B cell (primary cell): ENCODE measurements at regions not wholly inside any gene's neighbourhood (a gene's known extent, or its start where the extent isn't known, plus 50 kb on each side); places are given as distances from the start of the nearest gene placed in this dataset.

ENCODE experiments used
- ATAC-seq: fragments of 200-7000 bp; cut with Tn5 transposase; one replicate; pipeline ENCODE4 v1.10.0; 2021; ENCODE audit warnings: low read depth, mild to moderate bottlenecking, moderate number of reproducible peaks, moderate library complexity
- CTCF ChIA-PET: fragments of 350-600 bp; sonication (Branson Sonifier 250); formaldehyde crosslinking; loops from one replicate; lab custom pipeline; 2021; ENCODE audit warnings: antibody characterized with exemption, inconsistent platforms; lab: Charles Lee
- POLR2A ChIA-PET: fragments of 350-600 bp; sonication (Branson Sonifier 250); formaldehyde crosslinking; loops from one replicate; lab custom pipeline; 2021; ENCODE audit warnings: antibody characterized with exemption; lab: Charles Lee
- DNase-seq: peaks from one replicate; pipeline ENCODE4 v3.0.0; 2013
- H2AFZ ChIP-seq: 2 replicates; pipeline ENCODE4 v1.6.1; 2012; ENCODE audit warnings: mild to moderate bottlenecking, low read depth, low read length; ENCODE audit not compliant: insufficient read depth, poor library complexity, severe bottlenecking
- H3K27ac ChIP-seq, 2 donors: 1 replicate in 1 of 2; 2 replicates in 1 of 2; pipeline ENCODE4 v1.5.1; 2012 to 2013; ENCODE audit warnings: low read length in 2 of 2, mild to moderate bottlenecking in 2 of 2, moderate library complexity in 1 of 2
- H3K27me3 ChIP-seq, 4 experiments: fragments of 200-600 bp in 1 of 4; sonication (generic) in 1 of 4; replicated peaks in 1 of 4; 1 replicate in 2 of 4; 2 replicates in 2 of 4; pipeline versions ENCODE4 v1.6.1 to v1.7.0; 2013 to 2016; ENCODE audit warnings: low read length in 3 of 4, mild to moderate bottlenecking in 2 of 4, mixed read lengths in 1 of 4, moderate library complexity in 1 of 4; ENCODE audit not compliant: insufficient read depth in 4 of 4, control insufficient read depth in 3 of 4; ENCODE audit errors: control extremely low read depth in 1 of 4
- H3K36me3 ChIP-seq, 2 experiments: replicated peaks in 1 of 2; 1 replicate in 1 of 2; 2 replicates in 1 of 2; pipeline versions ENCODE4 v1.6.1 to v1.7.1; 2013; ENCODE audit warnings: low read length in 1 of 2; ENCODE audit not compliant: insufficient read depth in 2 of 2, control insufficient read depth in 1 of 2; ENCODE audit errors: control extremely low read depth in 1 of 2, extremely low read depth in 1 of 2
- H3K4me1 ChIP-seq, 2 donors: fragments of 200-600 bp in 1 of 2; sonication (generic) in 1 of 2; 1 replicate in 1 of 2; 2 replicates in 1 of 2; pipeline versions ENCODE4 v1.5.1 to v1.6.1; 2013 to 2017; ENCODE audit warnings: low read length in 2 of 2; ENCODE audit not compliant: control insufficient read depth in 2 of 2, insufficient read depth in 2 of 2
- H3K4me2 ChIP-seq: replicated peaks from 2 replicates; pipeline ENCODE3; 2012; ENCODE audit warnings: mild to moderate bottlenecking, low read depth, low read length; ENCODE audit not compliant: poor library complexity, severe bottlenecking
- H3K4me3 ChIP-seq, 5 experiments: fragments of 200-600 bp in 1 of 5; sonication (generic) in 1 of 5; 1 replicate in 3 of 5; 2 replicates in 2 of 5; pipeline versions ENCODE4 v1.5.1 to v1.7.0; 2011 to 2016; ENCODE audit warnings: low read length in 4 of 5, mild to moderate bottlenecking in 4 of 5, low read depth in 2 of 5, control low read depth in 1 of 5, moderate library complexity in 1 of 5; ENCODE audit not compliant: insufficient read depth in 1 of 5; ENCODE audit errors: control extremely low read depth in 1 of 5, extremely low read depth in 1 of 5
- H3K79me2 ChIP-seq: fragments of 200-600 bp; sonication (generic); one replicate; pipeline ENCODE4 v1.6.0; 2016; ENCODE audit warnings: low read length; ENCODE audit not compliant: control insufficient read depth, insufficient read depth
- H3K9ac ChIP-seq: fragments of 200-600 bp; sonication (generic); 2 replicates; pipeline ENCODE4 v1.6.1; 2017; ENCODE audit warnings: mild to moderate bottlenecking, low read length, moderate library complexity
- H3K9me3 ChIP-seq, 3 donors: one replicate each; pipeline versions ENCODE4 v1.6.1 to v1.7.1; 2013; ENCODE audit warnings: low read length in 2 of 3; ENCODE audit not compliant: control insufficient read depth in 2 of 3, insufficient read depth in 1 of 3; ENCODE audit errors: control extremely low read depth in 1 of 3
- H4K20me1 ChIP-seq: 2 replicates; pipeline ENCODE4 v1.6.0; 2012; ENCODE audit warnings: mild to moderate bottlenecking, low read length; ENCODE audit not compliant: insufficient read depth, control insufficient read depth, poor library complexity, severe bottlenecking
- H3K27ac Mint-ChIP-seq: one replicate; pipeline ENCODE4 v1.8.0; 2021; ENCODE audit warnings: mixed read lengths
- H3K27me3 Mint-ChIP-seq: one replicate; pipeline ENCODE4 v1.8.0; 2021; ENCODE audit warnings: mixed read lengths
- H3K4me1 Mint-ChIP-seq: one replicate; pipeline ENCODE4 v1.8.0; 2021; ENCODE audit warnings: mixed read lengths
- H3K4me3 Mint-ChIP-seq: one replicate; pipeline ENCODE4 v1.8.0; 2021; ENCODE audit warnings: mixed read lengths
- H3K9me3 Mint-ChIP-seq: one replicate; pipeline ENCODE4 v1.8.0; 2022; ENCODE audit warnings: mixed read lengths; ENCODE audit not compliant: insufficient read depth
- EZH2 ChIP-seq: IDR thresholded peaks from 2 replicates; pipeline ENCODE4 v1.6.1; 2012; ENCODE audit warnings: borderline replicate concordance, low read depth, mild to moderate bottlenecking, moderate library complexity, low read length; ENCODE audit not compliant: insufficient read depth, poor library complexity, severe bottlenecking
- WGBS: methylation state at CpG from one replicate; pipeline ENCODE4 v1.1.5; 2013; ENCODE audit warnings: missing lambda C conversion rate; ENCODE audit not compliant: insufficient coverage; 5-methylcytosine and 5-hydroxymethylcytosine counted together
- intact Hi-C: fragments of 100-400 bp; cut with micrococcal nuclease; formaldehyde crosslinking; loops from one replicate; pipeline ENCODE4 v1.10.0; 2022
- TF ChIP-seq, protein P1 (sequence below): fragments of 200-600 bp; IDR thresholded peaks from one replicate; pipeline ENCODE4 v1.8.0; 2022; ENCODE audit warnings: antibody characterized with exemption, mild to moderate bottlenecking

GRCh38 chr13:73741111-73741510 lies 393.1 kb downstream of the KLF12 start:
- ATAC-seq (no peak), DNase-seq (no peak)
- TF ChIP-seq, protein P1, sequence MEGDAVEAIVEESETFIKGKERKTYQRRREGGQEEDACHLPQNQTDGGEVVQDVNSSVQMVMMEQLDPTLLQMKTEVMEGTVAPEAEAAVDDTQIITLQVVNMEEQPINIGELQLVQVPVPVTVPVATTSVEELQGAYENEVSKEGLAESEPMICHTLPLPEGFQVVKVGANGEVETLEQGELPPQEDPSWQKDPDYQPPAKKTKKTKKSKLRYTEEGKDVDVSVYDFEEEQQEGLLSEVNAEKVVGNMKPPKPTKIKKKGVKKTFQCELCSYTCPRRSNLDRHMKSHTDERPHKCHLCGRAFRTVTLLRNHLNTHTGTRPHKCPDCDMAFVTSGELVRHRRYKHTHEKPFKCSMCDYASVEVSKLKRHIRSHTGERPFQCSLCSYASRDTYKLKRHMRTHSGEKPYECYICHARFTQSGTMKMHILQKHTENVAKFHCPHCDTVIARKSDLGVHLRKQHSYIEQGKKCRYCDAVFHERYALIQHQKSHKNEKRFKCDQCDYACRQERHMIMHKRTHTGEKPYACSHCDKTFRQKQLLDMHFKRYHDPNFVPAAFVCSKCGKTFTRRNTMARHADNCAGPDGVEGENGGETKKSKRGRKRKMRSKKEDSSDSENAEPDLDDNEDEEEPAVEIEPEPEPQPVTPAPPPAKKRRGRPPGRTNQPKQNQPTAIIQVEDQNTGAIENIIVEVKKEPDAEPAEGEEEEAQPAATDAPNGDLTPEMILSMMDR, result no peak
- no peak for TF ChIP-seq EZH2
- intact Hi-C loops, result no loop called here
- no peak overlapping the region for H3K27ac Mint-ChIP-seq
- no peaks in the 10 kb centered on the region for H4K20me1 ChIP-seq
- CTCF ChIA-PET, result no interaction called here
- WGBS, result 97% methylated on average over 5 of the region's 8 CpGs
- H3K27me3 Mint-ChIP-seq, result no peaks in the 10 kb centered on the region
- H3K79me2 ChIP-seq, result no peaks in the 10 kb centered on the region
- no peak overlapping the region for H3K4me2 ChIP-seq
- H3K36me3 ChIP-seq, result peaks cover 2 to 3% of the 10 kb centered on the region in 2 experiments
- no peaks in the 10 kb centered on the region for H3K4me1 ChIP-seq
- H3K27me3 ChIP-seq, result no peaks in the 10 kb centered on the region
- no peak overlapping the region for H3K4me3 Mint-ChIP-seq
- H3K9me3 Mint-ChIP-seq, result no peaks in the 10 kb centered on the region
- H2AFZ ChIP-seq, result no peak overlapping the region
- no peaks in the 10 kb centered on the region for H3K4me1 Mint-ChIP-seq
- H3K4me3 ChIP-seq, result no peak overlapping the region
- no peak overlapping the region for H3K9ac ChIP-seq
- H3K27ac ChIP-seq, result no peak overlapping the region
- H3K9me3 ChIP-seq, result no peaks in the 10 kb centered on the region
- POLR2A ChIA-PET, result no interaction called here

- H2AFZ ChIP-seq, result no peak overlapping the region
- no peak for TF ChIP-seq EZH2
- TF ChIP-seq, protein P1, result no peak
- no peaks in the 10 kb centered on the region for H3K4me1 ChIP-seq
- H3K9ac ChIP-seq, result no peak overlapping the region
- no peak overlapping the region for H3K27ac ChIP-seq
- no peaks in the 10 kb centered on the region for H4K20me1 ChIP-seq
- 96% methylated on average over 4 of the region's 5 CpGs for WGBS
- no peak overlapping the region for H3K4me2 ChIP-seq
- no peaks in the 10 kb centered on the region for H3K27me3 Mint-ChIP-seq
- no peaks in the 10 kb centered on the region for H3K4me1 Mint-ChIP-seq
- ChIA-PET POLR2A (no interaction called here), CTCF (no interaction called here)
- H3K27ac Mint-ChIP-seq, result no peak overlapping the region
- ATAC-seq (no peak), DNase-seq (no peak)
- no peaks in the 10 kb centered on the region for H3K79me2 ChIP-seq
- intact Hi-C loops, result no loop called here
- no peaks in the 10 kb centered on the region for H3K27me3 ChIP-seq
- H3K9me3 Mint-ChIP-seq, result no peaks in the 10 kb centered on the region
- no peaks in the 10 kb centered on the region for H3K9me3 ChIP-seq
- H3K36me3 ChIP-seq, result peaks cover 3 to 4% of the 10 kb centered on the region in 2 experiments
- no peak overlapping the region for H3K4me3 Mint-ChIP-seq
- no peak overlapping the region for H3K4me3 ChIP-seq
Measured at GRCh38 chr13:73740666-73741065, 393.5 kb downstream of the KLF12 start.
